ENCODE measurements at regions not wholly inside any gene's neighbourhood (a gene's known extent, or its start where the extent isn't known, plus 50 kb on each side); places are given as distances from the start of the nearest gene placed in this dataset.

DNA sequence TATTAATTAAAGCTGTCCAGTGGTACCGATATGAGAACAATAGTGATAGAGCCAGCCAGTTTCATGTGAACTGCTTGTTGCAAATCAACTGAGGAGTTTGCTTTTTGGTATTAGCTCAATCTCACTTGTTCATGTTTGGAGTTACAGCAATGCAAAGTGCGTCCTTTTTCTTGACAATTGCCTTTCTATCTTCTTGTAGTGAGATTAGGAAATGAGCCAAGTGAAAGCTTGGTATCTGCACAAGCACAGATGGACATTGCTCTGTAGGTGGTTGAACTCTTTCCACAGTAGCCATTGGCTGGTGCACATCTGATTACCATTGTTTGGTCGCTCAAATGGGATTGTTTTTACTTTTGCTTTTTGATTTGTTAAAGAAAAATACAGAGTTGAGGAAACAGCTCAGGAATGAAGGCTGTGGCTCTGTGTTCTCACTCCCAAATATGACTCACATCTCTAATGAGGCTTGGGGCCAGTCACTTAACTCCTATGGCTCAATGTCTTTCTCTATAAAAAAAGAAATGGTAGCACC, 241.4 kb downstream of the BMP4 start:
- no peaks in the 10 kb centered on the region for H3K36me3 ChIP-seq (ENCODE audit: control insufficient read depth, insufficient read depth, low read length)
- 0% methylated on average over 3 of the region's 3 CpGs for WGBS (ENCODE audit: insufficient coverage, low coverage, missing lambda C conversion rate)
- H2AFZ ChIP-seq (ENCODE audit: low read depth, low read length), result no peak overlapping the region
- CTCF ChIA-PET (ENCODE audit: low intra/inter-chr PET ratio), result interaction anchor here (0.7 kb wide), 1 partner anchor 14 kb away, joined by 3 read pairs; no protein-coding TSS in a partner anchor
- no peak overlapping the region for H3K4me3 ChIP-seq
- POLR2A ChIA-PET, result interaction anchor here (1.2 kb wide), 1 partner anchor 16 kb away, joined by 3 read pairs; no protein-coding TSS in a partner anchor
- in situ Hi-C loops (cut with MboI) (no loop called here), intact Hi-C loops (cut with micrococcal nuclease) (no loop called here)
- H3K79me2 ChIP-seq (ENCODE audit: control insufficient read depth, insufficient read depth, low read length), result no peaks in the 10 kb centered on the region
- DNase-seq (ENCODE audit: extremely low read depth in 1 of 4, low spot score in 3 of 4) (no peak), FAIRE-seq (no peak), ATAC-seq (no peak)
- no peak overlapping the region for H3K9ac ChIP-seq (ENCODE audit: insufficient read depth in 1 of 2, low read depth in 2 of 2, low read length in 2 of 2)
- H3K27me3 ChIP-seq (ENCODE audit: control insufficient read depth in 2 of 2, insufficient read depth in 2 of 2, low read length in 2 of 2), result no peaks in the 10 kb centered on the region
- no peaks in the 10 kb centered on the region for H4K20me1 ChIP-seq (replicated peaks; ENCODE audit: control insufficient read depth, insufficient read depth, low read length)
- no peaks in the 10 kb centered on the region for H3K4me1 ChIP-seq (replicated peaks in 1 of 2; ENCODE audit: control insufficient read depth in 2 of 2, insufficient read depth in 2 of 2, low read length in 2 of 2)
- no peaks in the 10 kb centered on the region for H3K9me3 ChIP-seq (replicated peaks; ENCODE audit: control insufficient read depth, insufficient read depth, low read depth, low read length)
- H3K9me1 ChIP-seq (ENCODE audit: control insufficient read depth, insufficient read depth, low read length), result no peaks in the 10 kb centered on the region
- H3K27ac ChIP-seq (ENCODE audit: extremely low read depth, low read depth, low read length), result no peak overlapping the region
- no peak overlapping the region for H3K4me2 ChIP-seq (ENCODE audit: insufficient read depth, low read length)
- BruUV-seq (replicated peaks), result no TSS peak
- TF ChIP-seq, protein P1, sequence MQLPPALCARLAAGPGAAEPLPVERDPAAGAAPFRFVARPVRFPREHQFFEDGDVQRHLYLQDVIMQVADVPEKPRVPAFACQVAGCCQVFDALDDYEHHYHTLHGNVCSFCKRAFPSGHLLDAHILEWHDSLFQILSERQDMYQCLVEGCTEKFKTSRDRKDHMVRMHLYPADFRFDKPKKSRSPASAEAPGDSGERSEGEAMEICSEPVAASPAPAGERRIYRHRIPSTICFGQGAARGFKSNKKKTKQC (CRISPR knock-in tag; IDR thresholded peaks at IDR 0.05), result no peak
- TF ChIP-seq NEUROD1 (IDR thresholded peaks at IDR 0.05; ENCODE audit: borderline replicate concordance, low read depth, low read length, partially characterized antibody), result no peak
- TF ChIP-seq FOS (IDR thresholded peaks at IDR 0.05; ENCODE audit: extremely low read depth, insufficient read length), result no peak
- TF ChIP-seq BCOR (IDR thresholded peaks at IDR 0.05), result no peak
- TF ChIP-seq GTF2F1 (IDR thresholded peaks at IDR 0.05; ENCODE audit: low read depth, low read length), result no peak
- no peak for TF ChIP-seq HNRNPLL (IDR thresholded peaks at IDR 0.05; ENCODE audit: low read depth, low read length, poor library complexity, severe bottlenecking)
- no peak for TF ChIP-seq HSF4 (CRISPR knock-in tag; IDR thresholded peaks at IDR 0.05; ENCODE audit: borderline replicate concordance)
- no peak for TF ChIP-seq SNIP1 (IDR thresholded peaks at IDR 0.05; ENCODE audit: low read depth)
- TF ChIP-seq MEF2A (IDR thresholded peaks at IDR 0.05; ENCODE audit: control insufficient read depth, low read depth, low read length), result no peak
- TF ChIP-seq GTF2E2 (tag; IDR thresholded peaks at IDR 0.05), result no peak
- no peak for TF ChIP-seq HNRNPL (IDR thresholded peaks at IDR 0.05; ENCODE audit: low read depth, low read length)
- TF ChIP-seq ZNF124 (CRISPR knock-in tag; IDR thresholded peaks at IDR 0.05), result no peak
- no peak for TF ChIP-seq E2F3 (CRISPR knock-in tag; IDR thresholded peaks at IDR 0.05)
- no peak for TF ChIP-seq PCBP2 (IDR thresholded peaks at IDR 0.05; ENCODE audit: low read depth, low read length, poor library complexity, severe bottlenecking)
- TF ChIP-seq ZNF165 (CRISPR knock-in tag; IDR thresholded peaks at IDR 0.05; ENCODE audit: borderline replicate concordance), result no peak
